Retina (tissue), 1 donor: ENCODE measurements at regions not wholly inside any gene's neighbourhood (a gene's known extent, or its start where the extent isn't known, plus 50 kb on each side); places are given as distances from the start of the nearest gene placed in this dataset.
"Not testable (repeated sequence)": the region's sequence is repeated elsewhere in the genome, so short reads cannot be mapped to it uniquely, and the experiment has no call there.

Experiments used
- DNase-seq: peaks from one replicate; pipeline ENCODE4 v3.0.0-alpha.2; 2016

DNA sequence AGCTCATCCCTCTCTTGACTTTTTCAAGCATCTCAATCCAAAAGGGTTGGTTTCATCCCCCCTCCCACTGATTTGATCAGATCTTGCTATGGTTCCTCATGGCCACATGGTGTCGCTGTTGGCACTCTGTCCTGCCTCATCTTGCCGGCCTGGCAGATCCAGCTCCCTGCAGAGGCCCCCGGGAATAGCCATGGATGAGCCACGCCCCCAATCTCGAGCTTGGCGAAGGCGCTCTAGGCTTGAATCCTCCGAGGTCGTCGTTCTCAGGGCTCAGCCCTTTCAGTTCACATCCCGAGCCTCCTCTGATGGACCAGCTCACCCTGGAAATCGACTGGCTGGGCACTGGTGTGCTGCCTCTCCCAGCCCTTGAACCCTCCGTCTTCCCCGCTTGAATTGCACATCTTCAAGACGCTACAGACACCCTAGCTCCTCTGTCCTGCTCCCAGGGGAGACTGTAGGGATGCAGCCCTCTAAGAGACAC, 628.7 kb downstream of the TYW1 start:
- DNase-seq: peak; percentile 90

DNA sequence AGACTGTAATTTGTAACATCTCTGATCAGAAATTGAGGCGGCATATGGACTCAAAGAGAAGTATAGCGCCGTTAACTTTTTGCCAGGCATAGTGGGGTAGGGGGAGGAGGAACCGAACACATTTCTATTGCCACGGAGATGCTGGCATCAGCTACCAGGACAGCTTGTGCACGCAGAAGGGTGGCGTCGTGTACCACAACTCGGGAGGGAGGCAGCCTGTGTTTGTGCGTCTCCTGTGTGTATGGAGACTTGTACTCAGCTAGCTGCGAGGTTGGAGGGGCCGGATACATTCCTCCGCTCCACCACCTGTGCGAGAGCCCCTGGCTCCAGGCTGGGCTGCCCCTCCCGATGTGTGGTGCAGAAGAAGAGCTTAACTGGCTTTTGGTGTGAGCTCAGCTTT, 634.8 kb downstream of the TYW1 start:
- no peak for DNase-seq

DNA sequence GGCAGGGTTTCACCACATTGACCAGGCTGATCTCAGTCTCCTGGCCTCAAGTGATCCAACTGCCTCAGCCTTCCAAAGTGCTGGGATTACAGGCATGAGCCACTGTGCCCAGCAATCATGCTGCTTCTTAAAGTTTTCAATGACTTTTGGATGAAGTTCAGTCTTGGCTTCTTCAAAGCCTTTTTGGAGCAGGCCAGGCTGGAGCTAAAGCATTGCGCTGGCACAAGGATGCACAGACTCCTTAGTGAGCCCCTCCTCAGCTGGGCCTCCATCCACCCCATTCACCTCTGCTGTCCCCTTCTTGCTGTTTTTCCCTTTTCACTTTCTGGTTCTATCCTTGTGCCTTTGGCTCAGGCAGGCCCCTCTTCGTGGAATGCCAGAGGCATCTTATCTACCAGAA, 638.6 kb downstream of the TYW1 start:
- DNase-seq: no peak

DNA sequence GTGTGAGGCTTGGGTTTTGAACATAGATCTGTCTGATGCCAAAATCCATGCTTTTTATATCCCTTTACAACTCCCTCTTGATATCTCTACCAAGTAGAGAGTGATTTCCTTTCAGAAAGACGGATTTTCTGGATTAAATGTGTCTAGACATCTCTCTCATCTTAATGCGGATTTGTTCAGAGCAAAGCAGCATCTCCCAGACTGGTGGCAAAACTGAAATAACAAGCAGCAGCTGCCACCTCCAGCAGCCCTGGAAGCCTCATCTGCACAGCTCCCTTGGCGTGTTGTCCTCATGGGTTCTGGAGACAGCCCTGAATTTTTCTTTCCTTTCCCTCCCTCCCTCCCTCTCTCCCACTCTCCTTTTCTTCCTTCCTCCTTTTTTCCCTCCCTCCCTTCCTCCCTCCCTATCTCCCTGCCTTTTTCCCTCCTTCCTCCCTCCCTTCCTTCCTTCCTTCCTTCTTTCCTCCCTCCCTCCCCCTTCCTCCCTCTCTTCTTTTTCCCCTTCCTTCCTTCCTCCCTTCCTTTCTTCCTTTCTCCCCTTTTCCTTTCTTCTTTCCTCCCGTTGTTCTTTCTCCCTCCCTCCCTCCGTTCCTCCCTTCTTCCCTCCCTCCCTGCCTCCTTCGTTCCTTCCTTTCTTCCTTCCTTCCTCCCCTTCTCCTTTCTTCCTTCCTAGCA, 639.9 kb downstream of the TYW1 start:
- DNase-seq: no peak

DNA sequence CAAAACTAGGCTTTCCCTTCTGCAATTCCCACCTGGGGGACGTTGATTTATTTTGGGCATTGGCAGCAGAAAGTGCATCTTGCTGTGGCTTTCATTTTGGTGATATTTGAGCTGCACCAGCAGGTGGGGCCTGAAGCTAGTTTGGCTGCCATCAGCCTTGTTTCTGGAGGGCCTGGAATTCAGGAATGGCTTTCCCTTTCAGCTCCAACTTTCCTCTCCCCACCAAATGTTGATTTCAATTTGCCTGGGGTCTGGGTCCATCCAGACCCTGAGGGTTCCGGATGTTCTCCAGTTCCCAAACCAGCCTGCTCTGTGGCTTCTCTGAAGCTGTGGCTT, 640.4 kb downstream of the TYW1 start:
- no peak for DNase-seq

DNA sequence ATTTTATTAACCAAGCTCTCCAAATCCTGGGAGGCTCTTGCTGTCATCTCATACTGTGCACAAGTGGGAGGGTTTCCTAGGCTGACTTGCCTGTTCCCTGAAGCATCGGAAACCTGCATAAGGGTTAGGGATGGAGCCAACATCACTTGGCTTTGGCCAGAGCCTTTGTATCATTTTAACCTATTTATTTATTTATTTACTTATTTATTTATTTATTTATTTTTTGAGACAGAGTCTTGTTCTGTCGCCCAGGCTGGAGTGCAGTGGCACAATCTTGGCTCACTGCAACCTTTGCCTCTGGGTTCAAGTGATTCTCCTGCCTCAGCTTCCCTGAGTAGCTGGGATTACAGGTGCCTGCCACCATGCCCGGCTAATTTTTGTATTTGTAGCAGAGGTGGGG, 645.9 kb downstream of the TYW1 start:
- DNase-seq: not testable (repeated sequence)

DNA sequence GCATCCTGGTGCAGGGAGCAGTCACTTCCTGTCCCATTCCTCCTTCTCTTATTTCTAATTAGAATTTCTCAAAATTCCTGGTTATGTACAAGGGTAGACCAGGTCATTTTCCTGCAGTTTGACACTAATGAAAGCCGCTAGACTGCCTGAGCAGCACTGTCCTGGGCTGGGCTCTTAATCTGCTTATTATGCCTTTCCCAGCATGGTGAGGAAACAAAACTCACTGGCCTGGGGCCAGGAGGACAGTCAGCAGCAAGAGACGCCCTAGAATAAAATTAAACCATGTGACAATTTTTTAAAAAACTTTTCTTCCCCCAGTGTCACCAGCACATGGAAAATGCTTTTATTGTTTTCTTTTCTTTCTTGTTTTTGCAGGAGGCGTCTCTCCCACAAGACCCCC, 647.5 kb downstream of the TYW1 start:
- DNase-seq: no peak

DNA sequence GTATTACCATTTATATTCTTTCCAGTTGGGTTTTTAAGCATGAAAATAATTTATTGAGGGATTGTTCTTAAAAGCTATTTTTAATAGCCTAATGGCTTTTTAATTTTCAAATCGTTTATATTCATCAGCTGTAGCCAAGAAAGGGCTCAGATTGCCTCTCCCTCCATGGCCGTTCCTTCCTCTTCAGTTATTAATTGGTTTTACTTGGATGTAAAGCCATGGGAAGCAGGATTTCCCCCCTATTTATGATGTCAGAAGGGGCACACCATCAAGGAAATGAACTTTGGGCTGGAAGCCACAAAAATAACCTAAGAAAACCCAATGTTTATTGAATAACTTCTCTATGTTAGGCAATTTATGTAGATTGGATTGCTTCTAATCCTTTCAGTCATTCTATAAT, 656.3 kb downstream of the TYW1 start:
- DNase-seq: no peak

DNA sequence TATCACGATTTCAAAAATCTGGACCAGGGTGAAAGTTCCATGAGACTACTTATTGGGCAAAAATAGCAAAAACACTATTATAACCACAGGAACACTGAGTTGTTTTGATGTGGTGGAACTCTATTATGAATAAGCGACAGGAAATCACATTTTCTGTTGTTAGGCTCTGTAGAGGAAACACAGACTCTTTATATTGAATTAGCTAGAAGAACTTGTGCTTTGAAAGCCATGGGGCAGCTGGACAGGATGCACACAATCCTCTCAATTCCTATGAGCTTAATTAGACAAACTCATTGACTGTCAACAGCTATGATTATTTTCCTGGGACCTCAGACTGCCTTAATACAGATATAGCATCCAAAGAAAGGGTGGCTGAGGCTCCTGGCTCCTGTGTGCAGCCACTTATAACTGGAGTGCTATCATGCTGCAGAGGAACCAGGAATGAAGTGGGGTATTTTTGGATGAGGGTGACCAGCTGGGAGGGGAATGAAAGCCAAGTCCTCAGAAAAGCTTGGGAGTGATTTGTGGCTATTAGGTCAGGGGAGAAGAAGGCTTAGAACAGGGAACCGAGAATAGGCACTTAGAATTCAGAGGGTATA, 657.3 kb downstream of the TYW1 start:
- DNase-seq: no peak

DNA sequence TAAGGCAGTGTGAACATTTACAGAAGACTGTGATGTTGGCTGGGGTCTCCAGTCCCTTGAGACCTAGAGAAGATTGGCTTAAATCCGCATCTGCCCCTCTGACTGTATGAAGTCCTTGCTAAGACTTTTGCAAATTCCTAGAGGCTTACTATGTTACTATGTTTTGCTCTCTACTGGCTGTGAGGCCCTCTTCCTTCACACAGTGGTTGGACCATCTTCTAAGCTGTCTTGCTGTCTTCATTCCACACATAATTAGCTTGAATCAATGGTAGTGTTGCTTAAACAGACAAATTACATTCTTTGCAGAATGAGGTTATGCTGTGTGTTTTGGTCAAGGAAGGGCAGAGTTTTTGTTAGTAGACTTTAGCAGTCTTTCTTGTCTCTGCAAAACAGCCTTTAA, 658.0 kb downstream of the TYW1 start:
- no peak for DNase-seq

DNA sequence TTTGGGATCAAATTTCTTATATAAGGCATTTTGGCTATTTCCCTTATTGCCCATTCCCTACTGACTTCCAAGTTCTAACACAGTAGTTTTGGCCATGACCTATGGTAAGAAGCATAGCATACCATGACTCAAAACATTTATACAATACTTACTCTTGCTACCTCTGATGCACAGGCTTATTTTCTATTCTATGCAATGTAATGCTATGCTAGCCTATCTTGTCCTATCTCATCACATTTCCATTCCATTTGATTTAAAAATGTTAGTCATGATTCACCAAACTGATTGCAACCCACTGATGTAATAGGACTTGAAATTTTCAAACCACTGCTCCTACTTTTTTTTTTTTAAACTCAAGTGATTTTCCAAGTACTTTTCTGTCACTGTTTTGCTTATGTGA, 658.5 kb downstream of the TYW1 start:
- DNase-seq: no peak

DNA sequence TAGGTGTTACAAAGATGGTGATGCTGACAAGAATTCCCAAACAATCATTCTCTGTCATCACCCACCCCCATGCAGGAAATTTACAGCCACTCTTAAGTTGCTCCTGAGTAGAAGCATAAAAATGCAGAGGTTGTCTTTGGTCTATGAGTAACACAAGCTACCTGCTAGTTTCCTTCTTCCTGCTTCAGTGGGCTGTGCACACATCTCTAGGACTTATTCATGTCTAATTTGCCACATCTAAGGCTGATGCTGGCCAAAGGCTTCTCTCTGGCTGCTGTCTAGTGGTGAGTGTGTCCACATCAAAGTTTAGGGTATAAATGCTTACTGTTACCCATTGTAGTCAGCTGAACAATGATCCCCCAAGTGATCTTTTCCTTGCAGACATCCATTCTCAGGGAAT, 662.5 kb downstream of the TYW1 start:
- no peak for DNase-seq

DNA sequence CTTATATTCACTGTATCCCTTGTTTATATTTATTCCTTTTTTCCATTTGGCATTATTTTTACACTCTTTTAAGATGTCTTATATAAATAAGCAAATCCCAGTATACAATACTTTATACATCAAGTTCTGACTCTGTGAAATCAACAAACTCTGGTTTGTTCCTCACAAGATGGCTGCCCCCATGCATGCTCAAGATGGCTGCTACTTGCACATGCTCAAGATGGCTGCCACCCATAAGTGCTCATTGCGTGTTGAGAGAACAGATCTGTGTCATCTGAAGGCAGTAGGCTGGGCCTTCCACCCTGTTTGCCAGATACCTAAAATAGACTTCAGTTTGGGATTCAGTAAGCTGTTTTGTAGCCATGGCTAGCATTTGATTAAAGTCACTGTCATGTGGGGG, 666.2 kb downstream of the TYW1 start:
- DNase-seq: no peak

DNA sequence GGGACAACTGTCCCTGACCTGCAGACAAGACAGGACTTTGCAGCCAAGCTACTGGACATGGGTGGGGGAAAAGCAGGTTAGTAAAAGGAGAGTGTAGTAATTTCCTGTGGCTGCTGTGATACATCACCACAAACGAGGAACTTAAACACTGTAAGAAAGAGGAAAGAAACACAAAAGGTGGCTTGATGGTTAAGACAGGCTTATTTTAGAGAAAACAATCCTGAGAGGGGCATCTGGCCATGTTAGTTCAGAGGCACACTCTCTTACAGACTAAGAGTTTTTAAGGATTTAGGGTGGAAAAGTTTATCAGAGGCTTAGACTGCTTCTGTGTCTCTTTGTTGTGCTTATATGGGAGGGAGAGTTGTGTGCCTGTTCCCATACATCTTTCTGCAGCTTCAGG, 667.0 kb downstream of the TYW1 start:
- no peak for DNase-seq

DNA sequence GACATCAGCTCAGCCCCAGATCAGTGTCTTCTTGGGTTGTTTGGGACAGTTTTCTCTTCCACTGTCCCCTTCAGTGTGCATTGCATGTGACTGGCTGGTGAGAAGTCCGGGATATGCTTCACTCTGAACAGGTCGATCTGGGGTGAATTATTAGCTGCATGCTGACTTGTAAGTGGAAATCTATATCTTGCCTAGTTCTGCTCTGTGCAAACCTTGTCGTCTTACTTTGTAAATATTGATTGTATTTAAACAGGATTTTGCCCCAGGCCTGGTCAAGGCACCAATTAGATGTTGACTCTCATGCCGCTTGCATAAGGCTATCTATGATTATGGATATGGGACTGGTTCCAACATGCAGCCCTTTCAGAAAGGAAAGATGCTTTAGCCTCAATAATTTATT, 669.7 kb downstream of the TYW1 start:
- DNase-seq: peak; percentile 23

DNA sequence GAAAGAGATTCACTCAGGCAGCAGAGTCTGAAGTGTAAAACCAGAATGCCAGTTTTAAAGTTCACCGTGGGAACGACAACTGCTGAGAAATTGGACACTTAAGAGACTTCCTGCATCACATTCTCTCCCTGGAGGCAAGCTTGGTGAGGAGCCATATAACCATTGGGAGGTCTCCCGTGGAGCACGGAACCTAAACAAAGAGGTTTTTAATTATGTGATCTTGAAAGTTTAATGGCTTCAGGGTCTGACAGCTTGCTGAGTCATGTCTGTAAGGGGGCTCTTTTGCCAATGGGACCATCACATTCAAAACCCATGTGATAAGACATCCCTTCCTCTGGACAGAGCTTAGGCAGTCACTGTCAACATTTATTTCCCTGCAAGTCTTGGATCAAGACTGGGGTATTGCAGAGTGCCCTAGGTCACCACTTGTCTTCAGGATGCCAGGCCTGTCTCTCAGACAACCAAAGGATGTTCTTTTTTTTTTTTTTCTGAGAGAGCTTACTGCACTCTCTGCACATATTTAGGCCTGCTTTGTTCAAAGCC, 674.4 kb downstream of the TYW1 start:
- DNase-seq: no peak

DNA sequence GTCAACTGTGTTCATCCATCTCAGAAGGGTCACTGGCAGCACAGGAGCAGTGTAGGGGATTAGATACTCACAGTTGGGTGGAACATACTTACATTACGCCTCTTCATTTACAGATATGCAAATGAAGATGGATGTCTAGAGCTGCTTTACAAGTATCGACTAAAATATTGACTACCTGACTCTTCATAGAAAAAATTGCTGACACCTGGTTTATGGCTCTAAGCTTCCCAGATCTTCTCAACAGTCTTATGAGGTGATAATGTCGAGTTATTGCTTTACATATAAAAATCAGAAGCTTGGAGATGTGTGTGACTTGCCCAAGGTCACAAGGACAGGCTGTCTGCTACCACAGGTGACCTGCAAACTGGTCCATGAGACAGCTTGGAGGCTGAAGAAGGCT, 677.2 kb downstream of the TYW1 start:
- DNase-seq: no peak

DNA sequence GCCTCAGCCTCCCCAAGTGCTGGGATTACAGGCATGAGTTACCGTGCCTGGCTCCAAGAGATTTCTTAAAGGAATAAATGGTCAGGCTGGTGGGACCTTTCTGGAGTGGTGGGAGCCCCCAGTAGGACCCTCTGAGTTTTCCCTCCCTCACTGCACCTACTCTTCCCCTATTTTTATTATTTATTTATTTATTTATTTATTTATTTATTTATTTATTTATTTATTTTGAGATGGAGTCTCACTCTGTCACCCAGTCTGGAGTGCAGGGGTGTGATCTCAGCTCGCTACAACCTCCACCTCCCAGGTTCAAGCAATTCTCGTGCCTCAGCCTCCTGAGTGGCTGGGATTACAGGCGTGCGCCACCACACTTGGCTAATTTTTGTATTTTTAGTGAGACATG, 678.2 kb downstream of the TYW1 start:
- DNase-seq: not testable (repeated sequence)

DNA sequence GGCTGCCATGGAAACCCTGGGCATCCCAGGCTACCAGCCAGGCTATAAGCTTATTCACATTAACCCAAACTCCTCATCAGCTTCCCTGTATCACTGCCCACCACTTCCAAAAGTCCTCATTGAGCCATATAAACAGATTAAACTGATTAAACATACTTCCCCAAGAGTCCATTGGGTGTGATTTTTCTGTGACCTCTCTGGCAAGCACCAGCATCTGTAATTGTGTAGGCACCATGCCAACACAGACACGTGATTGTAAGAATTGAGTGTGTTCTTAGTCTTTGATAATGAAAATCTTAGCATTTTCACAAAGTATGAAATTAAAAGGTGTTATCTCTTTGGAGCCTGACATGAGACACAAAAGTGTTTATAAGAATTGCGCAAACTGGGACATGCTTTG, 679.3 kb downstream of the TYW1 start:
- DNase-seq: no peak

DNA sequence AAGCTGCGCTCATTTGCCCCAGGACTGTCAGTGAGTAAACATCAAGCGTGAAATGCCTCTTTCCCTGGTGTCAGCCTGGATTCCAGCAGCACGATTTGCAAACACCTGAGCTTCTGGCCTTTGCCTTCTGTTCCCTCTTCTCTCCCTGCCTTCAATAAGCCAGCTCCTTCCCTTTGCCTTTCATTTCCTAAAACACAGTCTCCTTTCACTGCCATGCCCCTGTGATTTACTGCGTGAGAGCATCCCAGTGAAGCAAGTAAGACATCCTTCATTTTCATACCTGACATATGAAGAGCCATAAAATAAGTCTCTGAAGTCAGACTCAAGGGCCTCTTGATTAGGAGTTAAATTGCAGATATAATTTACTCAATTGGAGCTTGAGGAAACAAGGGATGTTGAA, 681.8 kb downstream of the TYW1 start:
- no peak for DNase-seq

DNA sequence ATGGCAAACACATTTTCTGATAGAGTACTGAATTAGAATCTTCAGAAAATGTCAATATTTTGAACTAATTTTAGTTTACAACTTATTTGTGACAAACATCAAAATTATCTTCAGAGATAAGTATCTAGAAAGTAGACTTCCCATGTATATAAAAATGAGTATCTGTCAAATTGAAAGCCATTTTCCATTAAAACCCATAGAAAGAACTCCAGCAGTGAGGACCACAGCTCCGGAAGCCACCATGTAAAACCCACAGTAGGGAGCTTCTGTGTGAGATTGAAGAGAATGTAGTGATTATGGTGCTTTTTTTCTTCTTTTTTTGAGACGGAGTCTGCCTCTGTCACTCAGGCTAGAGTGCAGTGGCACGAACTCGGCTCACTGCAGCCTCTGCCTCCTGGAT, 687.0 kb downstream of the TYW1 start:
- no peak for DNase-seq

DNA sequence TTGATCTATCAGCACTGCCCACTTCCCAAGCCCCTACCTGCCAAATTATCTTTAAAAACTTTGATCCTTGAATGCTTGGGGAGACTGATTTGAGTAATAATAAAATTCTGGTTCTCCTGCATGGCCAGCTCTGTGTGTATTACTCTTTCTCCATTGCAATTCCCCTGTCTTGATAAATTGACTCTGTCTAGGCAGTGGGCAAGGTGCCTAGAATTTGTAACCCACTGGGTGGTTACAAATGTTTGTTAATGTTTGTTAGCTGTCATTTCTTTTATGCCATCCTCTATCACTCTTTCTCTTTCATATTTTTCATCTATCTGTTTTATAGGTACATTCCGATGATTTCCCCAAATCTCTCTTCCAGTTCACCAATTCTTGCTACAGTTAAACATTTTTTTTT, 694.1 kb downstream of the TYW1 start:
- DNase-seq: no peak

DNA sequence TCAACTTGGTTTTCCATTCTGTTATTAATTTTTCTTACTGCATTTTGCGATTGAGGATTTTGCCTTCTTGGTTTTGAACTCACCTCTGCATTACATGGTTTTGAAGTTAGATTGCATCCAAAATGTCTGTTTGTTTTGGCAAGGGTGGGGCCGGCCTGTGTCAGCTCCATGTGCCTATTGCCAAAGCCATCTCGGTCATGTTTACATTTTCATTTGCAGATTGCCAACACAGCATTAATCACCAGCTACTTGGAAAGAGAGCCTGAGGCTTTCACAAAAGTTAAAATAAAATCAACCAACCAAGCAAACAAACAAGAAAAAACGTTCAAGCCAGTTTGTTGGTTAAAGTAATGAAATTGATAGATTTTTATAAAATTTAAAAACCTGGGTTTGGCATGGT, 695.8 kb downstream of the TYW1 start:
- DNase-seq: no peak

DNA sequence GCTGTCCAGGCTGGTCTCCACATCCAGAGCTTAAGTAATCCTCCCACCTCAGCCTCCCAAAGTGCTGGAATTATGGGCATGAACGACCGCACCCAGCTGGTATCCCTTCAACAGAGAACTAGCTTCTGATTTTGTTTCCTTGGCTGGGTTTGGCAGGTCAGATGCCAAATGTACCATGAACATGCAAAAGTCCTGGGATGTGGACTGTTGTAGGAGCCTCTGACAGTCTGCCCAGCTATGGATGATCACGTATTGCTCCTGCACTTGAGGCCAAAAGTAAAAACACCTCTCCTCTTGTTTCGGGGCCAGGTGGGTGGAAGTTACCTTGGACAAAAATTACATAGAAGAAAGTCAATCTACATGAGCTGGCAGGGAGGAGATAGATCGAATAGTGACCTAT, 699.5 kb downstream of the TYW1 start:
- DNase-seq: no peak

DNA sequence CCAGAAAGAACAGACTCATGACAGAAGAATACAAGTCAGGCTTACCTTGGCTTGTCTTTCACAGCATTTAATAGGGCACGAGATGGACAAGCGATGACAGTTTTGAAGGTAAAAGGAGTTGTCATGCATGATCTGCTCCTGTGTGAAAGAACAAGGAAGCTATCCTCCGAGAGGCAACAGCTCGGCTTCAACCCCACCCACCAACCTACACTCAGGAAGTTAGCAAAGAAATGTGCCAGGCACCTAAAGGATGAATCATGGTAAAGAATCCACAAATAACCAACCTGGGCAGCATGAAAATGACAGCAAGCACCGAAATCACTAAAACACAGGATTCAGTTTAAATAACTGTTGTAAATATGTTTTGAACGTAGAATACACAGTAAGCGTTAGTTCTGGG, 700.2 kb downstream of the TYW1 start:
- DNase-seq: no peak
